BLaER1 (cell line): ENCODE measurements at regions not wholly inside any gene's neighbourhood (a gene's known extent, or its start where the extent isn't known, plus 50 kb on each side); places are given as distances from the start of the nearest gene placed in this dataset.

Experiments used
- H3K27ac ChIP-seq: shearing (Covaris generic); formaldehyde crosslinking; 2 replicates; pipeline ENCODE4 v1.8.1; 2022
- H3K27me3 ChIP-seq: shearing (Covaris generic); formaldehyde crosslinking; 2 replicates; pipeline ENCODE4 v1.8.1; 2022
- H3K36me3 ChIP-seq: shearing (Covaris generic); formaldehyde crosslinking; 2 replicates; pipeline ENCODE4 v1.8.1; 2022
- H3K4me1 ChIP-seq: shearing (Covaris generic); formaldehyde crosslinking; 2 replicates; pipeline ENCODE4 v1.8.1; 2022
- H3K4me2 ChIP-seq: shearing (Covaris generic); formaldehyde crosslinking; 2 replicates; pipeline ENCODE4 v1.8.1; 2022
- H3K4me3 ChIP-seq: shearing (Covaris generic); formaldehyde crosslinking; 2 replicates; pipeline ENCODE4 v1.8.1; 2022
- H3K9ac ChIP-seq: shearing (Covaris generic); formaldehyde crosslinking; 2 replicates; pipeline ENCODE4 v1.8.1; 2022
- H3K9me3 ChIP-seq: shearing (Covaris generic); formaldehyde crosslinking; 2 replicates; pipeline ENCODE4 v1.8.1; 2022
- H4K20me1 ChIP-seq: shearing (Covaris generic); formaldehyde crosslinking; 2 replicates; pipeline ENCODE4 v1.8.1; 2022
- Cebpa-rat ChIP-seq: shearing (Covaris generic); IDR thresholded peaks from 2 replicates; pipeline ENCODE4 v1.8.1; 2022

- Histone ChIP-seq H4K20me1 (no peaks in the 10 kb centered on the region), H3K4me1 (peaks cover 99% of the 10 kb centered on the region), H3K36me3 (no peaks in the 10 kb centered on the region), H3K27me3 (no peaks in the 10 kb centered on the region), H3K9ac (peak overlapping the region; percentile 27; the same call in 1 of the 2 replicates), H3K4me3 (no peak overlapping the region), H3K27ac (peak overlapping the region; percentile 58), H3K4me2 (peak overlapping the region; percentile 80), H3K9me3 (peaks cover 7% of the 10 kb centered on the region; the same call in 1 of the 2 replicates)
- no peak for TF ChIP-seq Cebpa-rat
Observed at GRCh38 chr11:45085646-45086501, 60.6 kb upstream of the PRDM11 start.

- H4K20me1 ChIP-seq: no peaks in the 10 kb centered on the region
- H3K9ac ChIP-seq: peak overlapping the region; percentile 27; the same call in 1 of the 2 replicates
- no peaks in the 10 kb centered on the region for H3K36me3 ChIP-seq
- peaks cover 2% of the 10 kb centered on the region; the same call in 1 of the 2 replicates for H3K9me3 ChIP-seq
- H3K27me3 ChIP-seq: no peaks in the 10 kb centered on the region
- TF ChIP-seq Cebpa-rat: no peak
- H3K4me3 ChIP-seq: no peak overlapping the region
- peak overlapping the region; percentile 58 for H3K27ac ChIP-seq
- peak overlapping the region; percentile 80 for H3K4me2 ChIP-seq
- peaks cover 99% of the 10 kb centered on the region for H3K4me1 ChIP-seq
Observed at GRCh38 chr11:45086526-45086925, 59.9 kb upstream of the PRDM11 start.

- TF ChIP-seq Cebpa-rat: no peak
- peak overlapping the region; percentile 75 for H3K27ac ChIP-seq
- H4K20me1 ChIP-seq: no peaks in the 10 kb centered on the region
- no peak overlapping the region for H3K4me3 ChIP-seq
- H3K9ac ChIP-seq: peak overlapping the region; percentile 68
- H3K27me3 ChIP-seq: no peaks in the 10 kb centered on the region
- H3K4me1 ChIP-seq: peaks cover 99% of the 10 kb centered on the region
- H3K9me3 ChIP-seq: no peaks in the 10 kb centered on the region
- H3K4me2 ChIP-seq: peak overlapping the region; percentile 80
- H3K36me3 ChIP-seq: no peaks in the 10 kb centered on the region
Observed at GRCh38 chr11:45087086-45087899, 59.1 kb upstream of the PRDM11 start.

- Histone ChIP-seq H3K9me3 (no peaks in the 10 kb centered on the region), H3K4me2 (peak overlapping the region; percentile 80), H3K27ac (peak overlapping the region; percentile 75), H3K4me1 (peaks cover 99% of the 10 kb centered on the region), H3K36me3 (no peaks in the 10 kb centered on the region), H3K9ac (peak overlapping the region; percentile 68), H3K4me3 (no peak overlapping the region), H3K27me3 (no peaks in the 10 kb centered on the region), H4K20me1 (no peaks in the 10 kb centered on the region)
- no peak for TF ChIP-seq Cebpa-rat
Observed at GRCh38 chr11:45087900-45088160, 58.6 kb upstream of the PRDM11 start.

- Histone ChIP-seq H3K4me3 (no peak overlapping the region), H3K27ac (no peak overlapping the region), H3K4me2 (peak overlapping the region; percentile 80), H3K9me3 (no peaks in the 10 kb centered on the region), H3K36me3 (no peaks in the 10 kb centered on the region), H3K9ac (no peak overlapping the region), H3K4me1 (peaks cover 99% of the 10 kb centered on the region), H3K27me3 (no peaks in the 10 kb centered on the region), H4K20me1 (no peaks in the 10 kb centered on the region)
- TF ChIP-seq Cebpa-rat: no peak
Observed at GRCh38 chr11:45089251-45089650, 57.2 kb upstream of the PRDM11 start.

- no peak overlapping the region for H3K4me3 ChIP-seq
- no peak overlapping the region for H3K9ac ChIP-seq
- H3K27ac ChIP-seq: no peak overlapping the region
- TF ChIP-seq Cebpa-rat: no peak
- H3K9me3 ChIP-seq: no peaks in the 10 kb centered on the region
- no peaks in the 10 kb centered on the region for H3K36me3 ChIP-seq
- H3K27me3 ChIP-seq: no peaks in the 10 kb centered on the region
- peaks cover 98% of the 10 kb centered on the region for H3K4me1 ChIP-seq
- H3K4me2 ChIP-seq: peak overlapping the region; percentile 80
- no peaks in the 10 kb centered on the region for H4K20me1 ChIP-seq
Observed at GRCh38 chr11:45089676-45090499, 56.6 kb upstream of the PRDM11 start.

- Histone ChIP-seq H3K27ac (no peak overlapping the region), H3K4me2 (no peak overlapping the region), H4K20me1 (no peaks in the 10 kb centered on the region), H3K27me3 (no peaks in the 10 kb centered on the region), H3K9me3 (no peaks in the 10 kb centered on the region), H3K36me3 (no peaks in the 10 kb centered on the region), H3K9ac (no peak overlapping the region), H3K4me3 (no peak overlapping the region), H3K4me1 (peaks cover 98% of the 10 kb centered on the region)
- no peak for TF ChIP-seq Cebpa-rat
Observed at GRCh38 chr11:45090607-45091006, 55.8 kb upstream of the PRDM11 start.

- Histone ChIP-seq H3K9me3 (no peaks in the 10 kb centered on the region), H3K9ac (0 out of 2 replicates have a peak overlapping the region, but pooled peaks have one; percentile 20), H3K27me3 (no peaks in the 10 kb centered on the region), H4K20me1 (no peaks in the 10 kb centered on the region), H3K27ac (peak overlapping the region; percentile 64), H3K4me2 (peak overlapping the region; percentile 87), H3K36me3 (no peaks in the 10 kb centered on the region), H3K4me1 (peaks cover 92% of the 10 kb centered on the region), H3K4me3 (no peak overlapping the region)
- no peak for TF ChIP-seq Cebpa-rat
Observed at GRCh38 chr11:45091563-45092403, 54.7 kb upstream of the PRDM11 start.

GRCh38 chr11:45092404-45092785 lies 54.0 kb upstream of the PRDM11 start:
- no peaks in the 10 kb centered on the region for H3K36me3 ChIP-seq
- peaks cover 87% of the 10 kb centered on the region for H3K4me1 ChIP-seq
- H3K4me2 ChIP-seq: peak overlapping the region; percentile 87
- H3K9ac ChIP-seq: 0 out of 2 replicates have a peak overlapping the region, but pooled peaks have one; percentile 20
- H3K9me3 ChIP-seq: no peaks in the 10 kb centered on the region
- peak overlapping the region; percentile 64 for H3K27ac ChIP-seq
- H3K27me3 ChIP-seq: no peaks in the 10 kb centered on the region
- H4K20me1 ChIP-seq: no peaks in the 10 kb centered on the region
- TF ChIP-seq Cebpa-rat: no peak
- H3K4me3 ChIP-seq: no peak overlapping the region
